Stimulated activated CD4-positive, alpha-beta T cell treated with anti-CD3 and anti-CD28 coated beads, TNF-alpha, amount 100 ng/mL, for 24 hours (primary cell): ENCODE measurements at regions not wholly inside any gene's neighbourhood (a gene's known extent, or its start where the extent isn't known, plus 50 kb on each side); places are given as distances from the start of the nearest gene placed in this dataset.

Experiments
- DNase-seq, 3 experiments: peaks; one replicate each; pipeline ENCODE4 v3.0.0-alpha.2; 2020; ENCODE audit warnings: low read depth in 3 of 3

GRCh38 chr3:176723758-176724393 is 473.4 kb downstream of the TBL1XR1 start:
- DNase-seq = no peak

DNA sequence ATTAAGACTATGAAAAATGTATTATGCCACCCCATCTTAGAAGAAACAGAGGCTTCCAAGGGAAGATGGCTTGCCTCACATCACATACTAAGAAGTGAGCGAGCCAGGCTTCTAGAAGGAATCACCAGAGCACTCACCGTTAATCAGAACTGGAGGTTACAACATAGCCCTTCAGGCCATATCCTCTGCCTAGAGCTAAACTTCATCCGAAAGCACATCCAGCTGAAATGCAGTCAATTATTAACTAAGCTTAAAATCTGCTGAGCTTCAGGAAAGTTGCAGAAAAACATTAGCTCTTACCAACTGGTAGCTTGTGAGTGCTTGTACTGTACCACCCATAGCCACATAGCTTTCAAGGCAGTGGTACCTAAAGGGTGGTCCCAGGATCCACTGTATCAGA is 483.2 kb downstream of the TBL1XR1 start:
- no peak for DNase-seq

DNA sequence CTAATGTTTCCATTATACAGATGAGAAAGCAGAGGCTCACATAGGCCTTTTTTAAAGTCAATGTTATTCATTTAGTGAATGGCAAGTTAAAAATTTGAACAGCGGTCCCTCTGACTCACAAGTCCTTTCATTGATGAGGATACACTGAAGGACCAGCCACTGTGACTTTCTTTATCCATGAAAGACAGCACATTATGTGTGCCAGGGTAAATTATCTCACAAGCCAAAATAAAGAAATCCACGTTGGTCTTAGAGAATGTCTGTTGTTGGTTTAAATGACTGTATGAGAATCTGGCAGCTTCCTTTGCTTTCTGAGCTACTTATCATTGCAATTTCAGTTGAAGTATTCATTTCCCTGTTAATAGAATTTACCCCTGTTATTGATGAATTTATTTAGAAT is 485.1 kb downstream of the TBL1XR1 start:
- DNase-seq = no peak

DNA sequence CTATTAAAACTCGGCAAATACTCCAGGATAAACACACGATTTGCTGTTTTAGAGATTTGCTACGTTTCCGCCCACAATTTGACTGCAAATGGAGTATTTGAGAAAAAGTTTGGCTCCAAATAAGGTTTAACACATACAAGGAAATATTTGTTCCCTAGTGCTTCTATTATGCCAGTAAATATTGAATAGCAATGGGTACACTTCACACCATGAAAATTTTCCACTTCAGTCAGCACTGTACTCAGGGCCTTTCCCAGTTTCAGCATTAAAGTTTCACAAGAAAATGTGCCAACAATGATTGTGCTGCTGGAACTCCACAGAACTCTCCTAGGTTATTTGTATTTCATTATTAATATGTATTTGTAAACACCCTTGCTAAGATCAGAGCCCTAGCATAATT is 498.0 kb downstream of the TBL1XR1 start:
- no peak for DNase-seq

DNA sequence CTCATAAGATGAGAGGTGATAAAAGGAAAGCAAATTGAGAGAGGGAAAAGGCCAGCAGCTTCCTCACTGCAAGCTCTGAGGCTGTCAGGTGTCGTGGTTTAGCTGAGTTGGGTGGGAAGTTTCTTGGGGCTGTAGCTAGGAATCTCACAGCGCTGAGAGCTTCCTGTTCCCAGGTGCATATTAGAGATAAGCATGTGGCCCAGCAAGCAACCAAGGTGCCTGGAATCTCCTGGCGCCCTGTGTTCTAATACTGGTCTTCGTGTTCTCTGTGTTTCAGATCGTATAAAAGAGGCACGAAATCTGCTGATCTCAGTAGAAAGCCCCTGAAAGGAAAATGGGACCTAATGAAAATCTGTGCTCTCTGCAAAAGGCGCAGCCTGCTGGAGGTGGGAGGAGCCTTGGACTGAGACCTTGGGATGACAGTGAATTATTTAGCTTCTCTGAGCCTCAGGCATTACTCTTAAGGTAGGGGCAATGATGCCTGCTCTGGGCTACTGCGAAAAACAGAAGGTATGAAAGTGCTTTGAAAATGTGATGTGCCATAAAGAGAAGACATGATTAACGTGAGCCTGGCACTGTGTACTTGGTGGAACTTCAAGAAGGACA is 499.9 kb downstream of the TBL1XR1 start:
- DNase-seq = no peak

GRCh38 chr3:176696816-176697215 is 500.5 kb downstream of the TBL1XR1 start:
- no peak for DNase-seq

GRCh38 chr3:176692966-176693785 is 504.1 kb downstream of the TBL1XR1 start:
- DNase-seq = no peak

DNA sequence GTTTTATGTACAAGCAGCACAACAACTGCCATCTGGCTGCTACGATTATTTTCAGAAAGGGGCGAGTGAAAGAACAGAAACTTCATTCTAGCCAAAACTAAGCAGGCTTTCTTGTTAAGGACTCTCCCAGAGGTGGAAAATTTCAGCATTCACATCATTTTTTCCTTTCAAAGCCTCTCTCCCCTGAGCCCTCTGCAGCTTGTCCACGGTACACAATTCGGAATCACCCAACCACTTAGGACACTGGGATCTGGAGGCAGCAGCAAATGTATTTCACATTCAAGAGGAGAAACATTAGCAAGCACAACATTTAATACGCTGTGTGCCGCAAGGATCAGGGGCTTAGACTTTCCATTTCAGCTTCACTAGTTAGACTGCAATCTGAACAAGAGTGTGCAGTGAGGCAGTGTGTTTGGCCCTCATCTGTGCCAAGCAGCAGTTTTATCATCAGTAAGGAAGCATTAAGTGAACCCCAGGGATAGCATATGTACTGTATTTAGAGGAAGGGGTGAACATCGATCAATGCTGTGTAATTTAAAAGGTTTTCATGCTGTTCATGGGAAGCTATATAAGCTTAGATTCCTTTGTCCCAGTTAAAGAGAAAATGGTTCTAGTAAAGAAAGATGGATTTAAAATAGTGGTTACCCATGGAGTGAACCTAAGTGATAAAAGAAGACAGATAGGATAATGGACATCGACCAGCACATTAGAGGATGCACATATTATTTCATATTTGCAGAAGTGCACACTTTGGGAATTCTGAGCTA is 504.9 kb downstream of the TBL1XR1 start:
- no peak for DNase-seq

- DNase-seq = no peak
Measured at GRCh38 chr3:176690083-176690869, 507.0 kb downstream of the TBL1XR1 start.

GRCh38 chr3:176687754-176688153 is 509.5 kb downstream of the TBL1XR1 start:
- DNase-seq = no peak

GRCh38 chr3:176683382-176683781 is 513.9 kb downstream of the TBL1XR1 start:
- no peak for DNase-seq

- DNase-seq = no peak
Measured at GRCh38 chr3:176663837-176664831, 533.1 kb downstream of the TBL1XR1 start.

DNA sequence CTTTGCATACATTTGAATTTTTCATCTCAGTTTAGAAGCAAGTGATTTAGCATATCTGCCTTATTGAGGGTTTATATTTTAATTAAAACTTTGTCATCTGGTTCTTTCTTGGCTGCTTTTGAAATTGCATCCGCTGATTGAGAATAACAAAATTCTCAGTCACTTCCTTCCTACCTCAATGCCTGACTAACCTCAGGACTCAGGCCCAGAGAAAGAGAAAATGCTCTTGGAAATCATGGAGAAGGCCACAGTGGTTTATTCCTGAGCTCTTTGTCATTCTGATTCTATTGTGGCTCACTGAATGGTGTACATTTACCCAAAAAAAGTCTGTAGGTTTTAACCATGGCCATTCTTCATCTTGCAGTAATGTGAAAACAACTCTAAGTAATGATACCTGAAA is 533.9 kb downstream of the TBL1XR1 start:
- no peak for DNase-seq

- no peak for DNase-seq
Measured at GRCh38 chr3:176661432-176661964, 535.8 kb downstream of the TBL1XR1 start.

- DNase-seq = no peak
Measured at GRCh38 chr3:176655404-176656094, 541.7 kb downstream of the TBL1XR1 start.

DNA sequence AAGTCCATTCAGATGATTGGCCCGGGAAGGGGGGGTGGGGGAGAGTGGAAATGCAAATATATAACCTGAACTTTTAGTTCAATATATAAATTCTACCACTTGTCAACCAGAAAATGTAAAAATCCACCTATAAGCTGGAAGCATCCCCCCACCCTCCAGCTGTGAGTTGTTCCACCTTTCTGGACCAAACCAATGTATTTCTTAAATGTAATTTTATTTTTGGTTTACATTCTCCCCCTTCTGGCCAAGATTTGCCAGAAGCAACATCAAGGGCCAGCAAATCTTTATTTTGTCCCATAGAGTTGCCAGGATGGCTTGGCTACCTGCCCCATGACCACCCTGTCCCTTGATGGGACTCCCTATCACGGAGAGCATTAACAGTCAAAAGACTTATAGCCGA is 545.7 kb downstream of the TBL1XR1 start:
- no peak for DNase-seq

GRCh38 chr3:176650478-176650877 is 546.8 kb downstream of the TBL1XR1 start:
- no peak for DNase-seq

DNA sequence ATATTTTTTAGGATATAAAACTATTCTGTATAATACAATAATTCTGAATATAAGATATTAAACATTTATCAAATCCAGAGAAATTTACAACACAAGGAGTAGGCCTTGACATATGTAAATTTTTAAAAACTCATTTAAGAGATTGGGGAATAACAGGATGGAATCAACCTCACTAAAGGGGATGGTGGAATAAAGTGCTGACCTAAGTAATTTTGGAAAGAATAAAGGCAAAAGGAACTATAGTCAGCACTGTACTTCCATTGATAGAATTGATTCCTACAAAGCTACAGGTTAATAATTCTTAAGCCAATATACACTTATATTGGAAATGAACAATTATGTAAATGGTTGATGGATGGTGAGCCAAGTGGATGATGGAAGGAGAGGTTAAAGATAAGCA is 549.3 kb downstream of the TBL1XR1 start:
- no peak for DNase-seq

DNA sequence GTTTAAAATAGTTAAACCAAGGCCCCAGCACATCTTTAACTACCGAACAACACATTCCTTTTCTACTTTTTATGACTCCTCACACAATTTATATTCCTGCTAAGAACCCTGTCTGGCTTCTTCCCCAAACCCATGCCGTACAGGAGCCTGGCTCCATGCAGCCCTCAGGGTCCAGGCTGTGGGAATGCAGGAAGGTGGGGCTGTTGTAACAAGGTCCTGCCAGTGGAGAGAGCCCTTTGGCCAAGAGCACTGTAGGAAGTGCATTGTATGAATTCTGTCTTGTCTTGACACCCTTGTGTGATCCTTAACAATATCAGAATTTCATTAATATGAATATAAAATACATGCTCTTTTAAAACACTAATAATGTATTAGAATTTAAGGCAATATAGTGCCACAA is 563.8 kb downstream of the TBL1XR1 start:
- no peak for DNase-seq
